ENCODE measurements at regions not wholly inside any gene's neighbourhood (a gene's known extent, or its start where the extent isn't known, plus 50 kb on each side); places are given as distances from the start of the nearest gene placed in this dataset.
A peak's percentile ranks its signal among the peaks of the same experiment; 100 is the strongest.

DNA sequence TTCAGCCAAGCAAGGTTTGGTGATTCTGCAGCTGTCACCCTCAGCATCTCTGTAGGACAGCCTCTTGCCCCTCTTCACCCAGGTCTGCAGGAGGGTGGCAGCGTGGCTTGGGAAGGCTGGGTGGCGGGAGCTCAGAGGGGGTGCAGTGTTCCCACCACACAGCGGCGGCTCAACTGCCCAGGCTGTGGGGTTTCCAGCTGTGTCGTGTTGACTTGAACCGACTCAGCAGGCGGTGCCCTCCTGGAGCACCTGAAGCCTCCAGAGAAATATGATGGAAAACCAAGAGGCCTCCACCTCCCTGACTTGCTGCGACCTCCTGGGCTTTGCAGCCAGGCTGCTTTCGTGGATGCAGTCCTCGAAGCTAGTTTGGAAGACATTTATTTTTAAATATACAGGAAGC, 68.0 kb upstream of the KLF6 start:
- no peak for DNase-seq

DNA sequence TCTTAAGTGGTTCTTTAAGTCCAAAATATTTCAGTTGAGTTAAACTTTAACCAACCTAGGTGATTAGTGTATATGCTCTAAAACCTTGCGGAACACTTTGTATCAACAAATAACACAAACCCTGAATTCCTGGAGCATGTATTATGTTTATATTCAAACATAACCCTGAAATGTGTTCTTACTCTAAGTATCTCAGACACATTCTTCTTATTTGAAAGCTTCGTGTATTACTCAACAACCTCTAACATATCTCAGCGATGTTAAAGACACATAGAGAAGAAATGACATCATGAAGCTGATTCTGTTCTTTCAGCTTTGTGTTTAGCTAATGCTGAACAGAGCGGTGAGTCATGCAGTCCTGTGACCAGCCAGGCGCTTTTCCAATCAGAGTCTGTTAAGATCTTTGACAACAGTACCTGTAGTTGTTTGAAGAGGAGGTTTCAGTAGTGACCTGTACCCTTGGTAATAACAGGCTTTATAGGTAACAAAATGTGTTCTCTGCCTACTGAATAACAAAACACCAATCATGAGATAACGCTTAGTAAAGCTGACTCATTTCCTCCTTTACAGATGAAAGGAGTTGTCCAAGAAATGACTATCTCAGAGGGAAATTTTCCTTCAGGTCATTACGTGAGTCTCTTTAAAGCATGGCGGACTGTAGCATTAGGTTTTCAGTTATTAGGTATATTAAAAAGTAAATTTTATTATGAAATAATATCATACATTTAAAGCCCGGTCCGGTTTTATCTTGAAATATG, 67.3 kb upstream of the KLF6 start:
- peak; percentile 32 to 84 for DNase-seq

DNA sequence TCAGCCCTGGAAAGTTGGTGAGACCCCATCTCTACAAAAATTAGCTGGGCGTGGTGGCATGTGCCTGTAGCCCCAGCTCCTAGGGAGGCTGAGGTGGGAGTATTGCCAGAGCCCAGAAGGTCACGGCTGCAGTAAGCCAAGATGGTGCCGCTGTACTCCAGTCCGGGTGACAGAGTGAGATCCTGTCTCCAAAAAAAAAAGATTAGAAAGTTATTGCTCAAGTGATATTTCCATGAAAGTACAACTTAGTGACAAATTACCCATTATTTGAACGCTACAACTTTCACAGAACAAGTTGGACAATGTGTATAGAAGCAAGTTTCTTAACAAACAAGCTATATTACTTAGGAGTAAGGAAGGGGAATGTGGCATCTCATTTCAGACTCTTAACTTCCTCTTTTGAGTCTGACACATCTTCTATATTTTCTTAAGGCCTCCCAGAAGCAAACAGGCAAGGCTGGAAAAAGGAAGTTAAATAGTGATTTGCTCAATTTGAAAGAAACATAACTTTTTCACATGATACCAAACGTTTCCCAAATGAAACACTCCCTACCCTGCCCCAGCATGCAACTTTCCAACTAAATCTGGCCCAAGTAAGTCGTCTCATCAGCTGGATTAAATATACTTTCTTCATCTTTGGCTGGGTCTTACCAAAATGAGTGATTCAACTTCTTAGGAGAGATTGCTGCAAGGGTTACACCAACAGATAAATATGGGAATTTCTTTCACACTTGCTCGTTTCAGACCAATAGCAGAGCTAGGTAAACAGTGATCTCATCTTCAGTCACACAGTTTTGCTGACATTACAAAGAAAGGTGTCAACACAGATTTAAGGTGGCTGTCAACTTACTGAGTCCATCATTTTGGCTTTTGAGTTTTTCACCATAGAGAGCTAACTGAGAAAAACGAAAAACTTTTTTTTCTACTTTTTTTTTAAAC, 66.3 kb upstream of the KLF6 start:
- peak in 1 of 2 donors; percentile 87 for DNase-seq

DNA sequence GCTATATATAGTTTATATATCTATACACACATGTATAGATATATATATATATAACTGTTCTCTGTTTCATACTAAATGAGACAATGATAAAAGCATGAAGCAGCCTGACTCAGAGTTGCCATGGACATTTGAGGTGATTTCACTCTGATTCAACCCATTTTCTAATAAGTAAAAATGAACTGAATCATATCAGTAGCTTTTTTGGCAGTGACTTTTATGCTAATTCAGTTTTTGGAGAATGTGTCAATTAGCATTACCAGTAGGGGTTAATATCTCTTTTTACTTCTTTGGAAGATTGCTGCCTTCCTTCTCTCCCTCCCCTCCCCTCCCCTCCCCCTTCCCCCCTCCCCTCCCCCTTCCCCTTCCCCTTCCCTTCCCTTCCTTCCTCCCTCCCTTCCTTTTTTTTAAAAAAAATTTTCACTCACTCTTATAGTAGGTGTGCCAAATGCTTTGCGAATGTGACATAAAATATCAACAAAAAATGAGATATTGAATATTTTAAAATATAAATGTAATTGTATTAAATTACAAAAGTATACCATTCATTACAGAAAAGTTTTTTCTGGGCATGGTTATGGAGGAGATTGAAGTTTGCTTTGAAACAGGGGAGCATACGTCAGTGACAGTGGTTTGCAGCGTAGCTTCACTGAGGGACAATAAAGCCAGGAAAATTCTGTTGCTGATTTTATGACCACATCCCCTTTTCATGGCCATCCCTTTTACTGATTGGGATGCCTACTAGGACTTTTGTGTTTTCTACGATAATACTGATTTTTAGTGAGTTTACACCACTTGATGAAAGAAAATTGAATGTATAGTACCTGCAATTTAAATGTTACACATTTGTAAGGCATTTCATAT, 64.0 kb upstream of the KLF6 start:
- DNase-seq: no peak

DNA sequence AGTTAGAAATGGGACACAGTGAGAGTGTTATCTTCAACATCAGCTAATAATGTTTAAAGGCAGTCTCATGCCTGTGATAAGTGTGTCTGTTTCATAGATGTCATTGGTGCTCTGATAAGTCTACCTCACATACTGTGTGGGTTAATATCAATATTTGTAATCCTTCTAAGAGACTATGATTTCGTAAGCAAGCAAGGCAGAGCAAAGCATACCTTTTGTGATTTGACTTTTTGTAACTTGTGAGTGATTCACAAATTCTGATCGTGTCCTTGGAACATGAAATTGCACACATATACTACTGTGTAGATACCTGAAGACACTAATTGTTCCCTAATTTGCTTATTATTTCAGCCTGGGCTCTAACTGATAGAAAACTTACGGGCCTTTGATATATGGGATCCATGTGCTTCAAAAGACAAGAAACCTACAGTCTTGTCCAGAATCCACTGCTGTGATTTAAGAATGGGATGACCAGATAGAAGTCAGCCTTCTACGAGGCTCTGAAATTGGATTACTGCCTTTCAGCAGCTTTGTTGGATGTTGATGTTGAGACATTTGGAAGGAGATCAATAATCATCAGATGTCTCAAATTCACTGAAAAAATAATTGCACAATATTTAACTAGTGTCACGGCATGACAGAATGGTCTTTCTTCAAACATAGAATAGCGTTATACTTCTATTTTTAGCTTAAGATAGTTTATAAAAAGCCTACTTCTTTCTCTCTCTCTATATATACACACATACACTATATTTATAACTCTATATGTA, 63.2 kb upstream of the KLF6 start:
- no peak for DNase-seq

DNA sequence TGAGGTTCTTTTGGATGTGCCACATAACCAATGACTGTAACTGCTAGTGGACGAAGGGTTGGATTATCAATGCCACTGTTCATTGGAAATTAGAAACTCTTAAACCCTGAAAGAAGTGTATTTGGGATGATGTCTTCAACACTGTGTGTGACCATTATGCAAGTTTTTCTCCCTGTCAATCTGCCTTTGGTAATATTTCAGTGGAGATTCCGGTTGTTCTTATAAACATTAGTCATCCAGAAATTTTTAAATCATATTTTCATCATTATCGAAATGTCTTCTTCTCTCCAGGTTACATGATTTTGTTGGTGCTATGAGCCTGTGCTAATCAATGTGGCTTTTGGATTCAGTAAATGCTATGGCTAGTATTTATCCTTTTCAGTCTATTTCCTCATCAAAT, 61.7 kb upstream of the KLF6 start:
- no peak for DNase-seq

DNA sequence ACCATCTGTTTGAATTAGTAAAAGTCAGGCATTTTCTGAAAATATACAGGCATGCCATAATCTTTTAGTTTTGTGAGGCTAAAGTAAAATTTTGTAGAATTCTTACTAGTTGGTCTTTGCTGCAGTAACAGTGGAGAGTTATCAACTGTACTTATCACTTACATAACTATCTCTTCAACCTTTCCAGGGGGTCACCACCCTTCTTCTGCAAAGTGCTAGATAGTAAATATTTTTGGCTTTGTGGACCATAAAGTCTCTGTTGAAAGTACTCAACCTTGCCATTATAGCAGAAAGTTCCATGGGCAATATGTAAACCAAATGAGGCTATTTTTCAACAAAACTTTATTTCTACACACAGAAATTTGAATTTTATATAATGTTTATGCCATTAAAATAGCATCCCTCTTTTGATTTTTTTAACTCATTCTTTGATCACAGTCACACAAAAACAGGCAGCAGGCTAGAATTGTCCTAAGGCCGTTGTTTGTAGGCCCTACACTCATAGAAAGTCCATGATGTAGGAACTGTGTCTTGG, 59.5 kb upstream of the KLF6 start:
- DNase-seq: no peak

DNA sequence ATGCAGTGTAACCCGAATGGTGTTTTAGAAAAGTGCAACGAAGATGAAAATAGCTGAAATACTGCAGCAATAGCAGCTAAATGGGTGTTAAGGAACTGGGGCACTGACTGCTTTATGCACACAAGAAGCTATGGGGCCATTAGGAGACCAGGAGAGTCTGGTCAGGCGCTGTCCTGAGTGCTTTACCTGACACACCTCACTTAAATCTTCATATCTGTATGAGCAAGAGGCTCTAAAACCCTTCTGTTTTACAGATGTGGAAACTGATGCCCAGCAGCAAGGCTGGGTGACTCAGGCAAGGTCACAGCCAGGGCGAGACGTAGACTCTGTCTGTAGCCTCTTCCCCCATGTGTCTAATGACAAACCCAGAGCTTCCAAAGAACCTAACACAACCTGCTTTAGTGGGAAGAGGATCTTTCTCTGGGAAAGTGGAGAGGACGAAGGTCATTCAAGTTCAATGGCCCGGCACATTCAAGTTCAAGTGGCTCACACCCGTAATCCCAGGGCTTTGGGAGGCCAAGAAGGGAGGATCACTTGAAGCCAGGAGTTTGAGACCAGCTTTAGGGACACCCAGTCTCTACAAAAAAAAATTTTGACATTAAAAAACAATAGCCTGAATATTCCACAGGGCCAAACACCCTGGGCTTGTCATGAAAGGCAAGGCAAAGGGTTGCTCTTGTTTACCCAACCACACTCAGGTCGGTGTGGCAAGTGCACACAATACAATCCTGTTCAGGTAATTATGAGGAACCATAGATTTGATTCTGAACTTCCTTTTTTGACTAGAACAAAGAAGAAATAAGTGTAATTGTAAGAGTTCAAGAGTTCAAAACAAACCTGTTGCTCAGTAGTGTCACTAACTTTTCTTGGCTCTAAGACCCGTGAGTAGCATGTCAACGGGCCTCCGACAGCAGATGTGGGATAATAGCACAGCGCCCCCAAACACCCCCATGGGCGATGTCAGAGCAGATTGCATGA, 53.7 kb upstream of the KLF6 start:
- DNase-seq: no peak

DNA sequence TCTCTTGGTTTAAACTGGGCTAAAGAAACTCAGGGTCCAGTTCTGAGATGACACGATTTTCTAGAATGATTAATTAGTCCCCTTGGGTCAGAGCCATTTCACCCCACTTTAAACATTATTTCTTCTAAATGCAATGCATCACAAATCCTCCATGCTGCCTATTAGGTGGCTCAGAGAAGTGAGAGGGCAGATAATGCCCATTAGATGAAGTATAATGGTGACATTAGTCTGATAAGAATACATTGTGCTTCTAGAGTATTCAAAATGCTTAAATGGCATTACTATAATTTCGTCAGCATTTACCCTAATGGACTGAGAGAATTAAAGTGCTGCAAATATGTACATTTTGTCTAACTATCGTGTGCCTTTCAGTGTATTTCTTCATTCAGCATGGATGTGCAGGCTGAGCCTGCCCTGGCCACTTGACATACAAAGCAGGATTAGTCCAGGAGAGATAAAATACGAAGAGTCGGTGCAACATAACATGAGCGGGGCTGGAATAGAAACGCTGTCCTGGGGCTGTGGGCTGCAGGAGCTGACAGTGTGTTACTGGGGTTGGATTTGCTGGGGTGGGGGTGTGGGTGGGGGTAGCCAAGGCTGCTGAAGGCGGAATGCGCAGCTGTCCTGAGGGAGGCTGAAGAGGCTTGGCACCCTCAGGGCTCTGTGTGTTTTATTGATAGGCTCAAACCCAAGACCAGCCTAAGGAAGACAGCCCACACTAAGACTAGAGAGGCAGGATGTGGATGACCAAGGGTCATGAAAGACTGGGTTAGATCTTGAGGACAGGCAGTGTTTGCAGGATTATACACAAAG, 52.8 kb upstream of the KLF6 start:
- DNase-seq: no peak

DNA sequence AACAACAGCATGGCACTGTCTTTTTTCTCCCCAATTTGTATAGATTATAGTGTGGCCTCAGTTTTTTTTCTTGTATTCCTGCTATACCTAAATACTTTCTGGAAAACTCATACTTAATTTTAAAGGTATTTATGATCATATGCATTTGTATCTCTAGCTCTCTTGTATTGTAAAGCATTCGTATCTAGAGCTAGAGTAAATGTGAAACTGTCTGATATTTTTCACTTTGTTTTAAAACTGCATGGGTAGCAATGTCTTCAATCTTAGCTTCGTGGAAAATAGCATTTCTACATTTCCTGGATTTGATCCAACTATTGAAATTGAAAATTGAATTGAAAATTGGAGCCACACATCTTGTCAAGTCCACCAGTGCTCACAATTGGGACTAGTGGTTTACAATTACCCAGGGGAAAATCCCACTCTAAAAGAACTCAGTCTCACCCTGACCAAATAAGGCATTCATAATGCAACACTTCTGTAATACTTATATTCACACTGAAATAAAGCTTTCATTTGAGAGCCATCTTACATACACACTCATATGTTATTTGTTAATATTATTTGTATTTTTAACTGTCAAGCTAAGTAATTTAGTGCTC, 51.3 kb upstream of the KLF6 start:
- no peak for DNase-seq

DNA sequence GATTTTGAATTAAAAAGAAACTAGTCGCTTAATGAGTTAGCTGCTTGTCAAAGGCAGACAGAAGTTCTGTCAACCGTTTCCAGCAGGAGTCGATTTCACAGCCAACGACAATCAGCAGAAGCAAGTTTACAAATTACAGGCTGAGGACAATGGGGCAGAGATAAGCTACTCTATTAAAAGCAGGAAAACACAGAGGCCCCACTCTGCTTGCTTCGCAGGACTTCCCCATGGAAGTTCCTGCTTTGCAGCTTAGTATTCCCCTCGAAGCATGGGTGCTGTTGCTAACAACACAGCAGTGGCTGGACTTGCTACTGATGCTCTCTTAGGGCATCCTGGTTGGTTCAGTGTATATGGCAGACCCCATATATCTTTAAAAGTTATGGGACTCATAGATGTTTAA, 50.8 kb upstream of the KLF6 start:
- DNase-seq: no peak

DNA sequence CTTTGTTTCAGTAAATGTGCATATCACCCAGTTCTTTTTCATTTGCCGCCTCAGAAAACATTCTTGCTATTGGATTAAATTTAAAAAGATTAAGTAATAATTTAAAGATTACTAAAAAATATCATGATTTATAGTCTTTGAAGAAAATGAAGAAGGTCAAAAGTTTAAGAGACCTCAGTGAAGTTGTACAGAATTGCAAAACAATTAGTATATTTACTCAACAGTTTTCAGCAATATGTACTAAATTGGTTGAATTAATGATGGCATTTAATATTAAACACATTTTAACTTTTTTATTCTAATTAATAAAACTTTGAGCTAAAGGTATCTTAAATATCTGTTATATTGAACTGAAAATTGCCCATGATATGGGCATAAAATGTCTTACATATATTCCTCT, 49.9 kb upstream of the KLF6 start:
- no peak for DNase-seq

All from bone marrow (tissue), 2 donors.